ENCODE measurements at regions not wholly inside any gene's neighbourhood (a gene's known extent, or its start where the extent isn't known, plus 50 kb on each side); places are given as distances from the start of the nearest gene placed in this dataset.

GRCh38 chr16:73171901-73172240, 123.9 kb upstream of the ZFHX3 start:
- no peak for FAIRE-seq
- no peak for DNase-seq (ENCODE audit: low read depth)
- Histone ChIP-seq H3K27me3 (ENCODE audit: control insufficient read depth, insufficient read depth, low read length) (no peaks in the 10 kb centered on the region), H3K4me3 (ENCODE audit: low read depth, low read length) (no peak overlapping the region), H3K36me3 (ENCODE audit: control insufficient read depth, insufficient read depth, low read length) (no peaks in the 10 kb centered on the region)
- TF ChIP-seq CTCF (IDR thresholded peaks at IDR 0.05; ENCODE audit: insufficient read depth, low read length, severe bottlenecking), result no peak

- Histone ChIP-seq H3K36me3 (ENCODE audit: control insufficient read depth, insufficient read depth, low read length) (no peaks in the 10 kb centered on the region), H3K27me3 (ENCODE audit: control insufficient read depth, insufficient read depth, low read length) (no peaks in the 10 kb centered on the region), H3K4me3 (ENCODE audit: low read depth, low read length) (no peak overlapping the region)
- TF ChIP-seq CTCF (IDR thresholded peaks at IDR 0.05; ENCODE audit: insufficient read depth, low read length, severe bottlenecking), result no peak
- FAIRE-seq (no peak), DNase-seq (ENCODE audit: low read depth) (no peak)
These were observed 123.5 kb upstream of the ZFHX3 start for GRCh38 chr16:73171380-73171779.

GRCh38 chr16:73170612-73171038, 122.7 kb upstream of the ZFHX3 start:
- no peak for DNase-seq (ENCODE audit: low read depth)
- no peak overlapping the region for H3K4me3 ChIP-seq (ENCODE audit: low read depth, low read length)
- no peak for TF ChIP-seq CTCF (IDR thresholded peaks at IDR 0.05; ENCODE audit: insufficient read depth, low read length, severe bottlenecking)
- no peak for FAIRE-seq
- no peaks in the 10 kb centered on the region for H3K36me3 ChIP-seq (ENCODE audit: control insufficient read depth, insufficient read depth, low read length)
- H3K27me3 ChIP-seq (ENCODE audit: control insufficient read depth, insufficient read depth, low read length), result no peaks in the 10 kb centered on the region

- H3K27me3 ChIP-seq (ENCODE audit: control insufficient read depth, insufficient read depth, low read length), result no peaks in the 10 kb centered on the region
- no peak overlapping the region for H3K4me3 ChIP-seq (ENCODE audit: low read depth, low read length)
- no peak for TF ChIP-seq CTCF (IDR thresholded peaks at IDR 0.05; ENCODE audit: insufficient read depth, low read length, severe bottlenecking)
- no peak for FAIRE-seq
- no peak for DNase-seq (ENCODE audit: low read depth)
- no peaks in the 10 kb centered on the region for H3K36me3 ChIP-seq (ENCODE audit: control insufficient read depth, insufficient read depth, low read length)
These were observed 119.1 kb upstream of the ZFHX3 start for GRCh38 chr16:73166947-73167550.

GRCh38 chr16:73166441-73166851, 118.5 kb upstream of the ZFHX3 start:
- no peaks in the 10 kb centered on the region for H3K27me3 ChIP-seq (ENCODE audit: control insufficient read depth, insufficient read depth, low read length)
- no peak overlapping the region for H3K4me3 ChIP-seq (ENCODE audit: low read depth, low read length)
- no peaks in the 10 kb centered on the region for H3K36me3 ChIP-seq (ENCODE audit: control insufficient read depth, insufficient read depth, low read length)
- no peak for TF ChIP-seq CTCF (IDR thresholded peaks at IDR 0.05; ENCODE audit: insufficient read depth, low read length, severe bottlenecking)
- DNase-seq (ENCODE audit: low read depth) (no peak), FAIRE-seq (no peak)

GRCh38 chr16:73163238-73163815, 115.4 kb upstream of the ZFHX3 start:
- H3K4me3 ChIP-seq (ENCODE audit: low read depth, low read length), result no peak overlapping the region
- no peaks in the 10 kb centered on the region for H3K36me3 ChIP-seq (ENCODE audit: control insufficient read depth, insufficient read depth, low read length)
- no peak for FAIRE-seq
- no peak for DNase-seq (ENCODE audit: low read depth)
- H3K27me3 ChIP-seq (ENCODE audit: control insufficient read depth, insufficient read depth, low read length), result no peaks in the 10 kb centered on the region
- TF ChIP-seq CTCF (IDR thresholded peaks at IDR 0.05; ENCODE audit: insufficient read depth, low read length, severe bottlenecking), result no peak
